AG09309 (cell line): ENCODE measurements at regions not wholly inside any gene's neighbourhood (a gene's known extent, or its start where the extent isn't known, plus 50 kb on each side); places are given as distances from the start of the nearest gene placed in this dataset.
"Not testable (repeated sequence)": the region's sequence is repeated elsewhere in the genome, so short reads cannot be mapped to it uniquely, and the experiment has no call there.

ENCODE experiments used
- DNase-seq: peaks from one replicate; pipeline ENCODE4 v3.0.0-alpha.2; 2010; ENCODE audit warnings: low read depth
- H3K4me3 ChIP-seq: 2 replicates; pipeline ENCODE4 v1.5.1; 2011; ENCODE audit warnings: mild to moderate bottlenecking, low read depth, low read length, moderate library complexity; ENCODE audit not compliant: control insufficient read depth
- CTCF ChIP-seq: IDR thresholded peaks from 2 replicates; pipeline ENCODE4 v1.5.1; 2011; ENCODE audit warnings: mild to moderate bottlenecking, low read depth, low read length, inconsistent platforms; ENCODE audit not compliant: insufficient read depth, control insufficient read depth; ENCODE audit errors: missing control alignments

- no peak for TF ChIP-seq CTCF
- no peak overlapping the region for H3K4me3 ChIP-seq
- no peak for DNase-seq
These were observed 93.2 kb upstream of the MYL10 start for GRCh38 chr7:101722247-101722646.

- DNase-seq: no peak
- H3K4me3 ChIP-seq: no peak overlapping the region
- TF ChIP-seq CTCF: no peak
These were observed 93.6 kb upstream of the CUX1 start for GRCh38 chr7:101723835-101724234.

- no peak for TF ChIP-seq CTCF
- no peak overlapping the region for H3K4me3 ChIP-seq
- no peak for DNase-seq
These were observed 92.5 kb upstream of the CUX1 start for GRCh38 chr7:101724957-101725356.

- no peak for DNase-seq
- H3K4me3 ChIP-seq: no peak overlapping the region
- TF ChIP-seq CTCF: no peak
These were observed 91.5 kb upstream of the CUX1 start for GRCh38 chr7:101725921-101726320.

GRCh38 chr7:101727184-101727583 is 90.2 kb upstream of the CUX1 start:
- H3K4me3 ChIP-seq: no peak overlapping the region
- TF ChIP-seq CTCF: no peak
- DNase-seq: no peak

- DNase-seq: no peak
- no peak overlapping the region for H3K4me3 ChIP-seq
- TF ChIP-seq CTCF: no peak
These were observed 89.3 kb upstream of the CUX1 start for GRCh38 chr7:101728128-101728527.

GRCh38 chr7:101728873-101729240 is 88.6 kb upstream of the CUX1 start:
- not testable (repeated sequence) for DNase-seq, H3K4me3 ChIP-seq

GRCh38 chr7:101729241-101729883 is 88.1 kb upstream of the CUX1 start:
- TF ChIP-seq CTCF: no peak
- peak; percentile 99 for DNase-seq
- H3K4me3 ChIP-seq: no peak overlapping the region
